Suprapubic skin (tissue), 4 donors: ENCODE measurements at regions not wholly inside any gene's neighbourhood (a gene's known extent, or its start where the extent isn't known, plus 50 kb on each side); places are given as distances from the start of the nearest gene placed in this dataset.

Experiments used
- DNase-seq, 2 donors: peaks; one replicate each; pipeline ENCODE4 v3.0.0-alpha.2; 2019; ENCODE audit warnings: low spot score in 2 of 2
- H3K27ac ChIP-seq: fragments of 200-600 bp; sonication (generic); one replicate; pipeline ENCODE4 v1.5.1; 2019
- H3K27me3 ChIP-seq: fragments of 200-600 bp; sonication (generic); one replicate; pipeline ENCODE4 v1.5.1; 2019
- H3K36me3 ChIP-seq: fragments of 200-600 bp; sonication (generic); one replicate; pipeline ENCODE4 v1.5.1; 2019
- H3K4me1 ChIP-seq: fragments of 200-600 bp; sonication (generic); one replicate; pipeline ENCODE4 v1.5.1; 2019
- H3K4me3 ChIP-seq: fragments of 200-600 bp; sonication (generic); one replicate; pipeline ENCODE4 v1.5.1; 2019; ENCODE audit warnings: mild to moderate bottlenecking
- H3K9me3 ChIP-seq: fragments of 200-600 bp; sonication (generic); one replicate; pipeline ENCODE4 v1.5.1; 2019
- CTCF ChIP-seq, 2 donors: fragments of 200-600 bp in 1 of 2; fragments of 450-650 bp in 1 of 2; sonication (generic) in 1 of 2; IDR thresholded peaks; one replicate each; pipeline ENCODE4 v1.5.1; 2016 to 2019; ENCODE audit warnings: antibody characterized with exemption in 2 of 2, mild to moderate bottlenecking in 1 of 2, moderate library complexity in 1 of 2
- EP300 ChIP-seq: sonication (generic); formaldehyde crosslinking; IDR thresholded peaks from one replicate; pipeline ENCODE4 v1.6.1; 2017; ENCODE audit warnings: antibody characterized with exemption
- POLR2A ChIP-seq, 2 donors: fragments of 450-650 bp; IDR thresholded peaks; one replicate each; pipeline ENCODE4 v1.6.1; 2017; ENCODE audit warnings: antibody characterized with exemption in 2 of 2, mild to moderate bottlenecking in 2 of 2, moderate library complexity in 2 of 2
- POLR2AphosphoS5 ChIP-seq, 3 donors: sonication (generic); formaldehyde crosslinking; IDR thresholded peaks; one replicate each; pipeline ENCODE4 v1.6.1; 2017; ENCODE audit warnings: antibody characterized with exemption in 3 of 3
- WGBS: methylation state at CpG from one replicate; pipeline ENCODE4 v1.1.5; 2018; 5-methylcytosine and 5-hydroxymethylcytosine counted together

GRCh38 chr4:81620442-81620841 lies 148.7 kb upstream of the RASGEF1B start:
- no peak for DNase-seq
- Histone ChIP-seq H3K4me1 (no peaks in the 10 kb centered on the region), H3K36me3 (no peaks in the 10 kb centered on the region), H3K9me3 (no peaks in the 10 kb centered on the region), H3K4me3 (no peak overlapping the region), H3K27ac (no peak overlapping the region), H3K27me3 (no peaks in the 10 kb centered on the region)
- TF ChIP-seq POLR2A (IDR thresholded peaks at IDR 0.05) (no peak), CTCF (IDR thresholded peaks at IDR 0.05) (no peak), POLR2AphosphoS5 (IDR thresholded peaks at IDR 0.05) (no peak), EP300 (no peak)
- 29% methylated on average over 1 of the region's 1 CpG for WGBS

- no peaks in the 10 kb centered on the region for H3K4me1 ChIP-seq
- DNase-seq, result no peak
- WGBS, result 86% methylated on average over 1 of the region's 1 CpG
- H3K27me3 ChIP-seq, result no peaks in the 10 kb centered on the region
- H3K4me3 ChIP-seq, result no peak overlapping the region
- no peaks in the 10 kb centered on the region for H3K9me3 ChIP-seq
- no peaks in the 10 kb centered on the region for H3K36me3 ChIP-seq
- TF ChIP-seq EP300 (no peak), POLR2A (IDR thresholded peaks at IDR 0.05) (no peak), CTCF (IDR thresholded peaks at IDR 0.05) (no peak), POLR2AphosphoS5 (IDR thresholded peaks at IDR 0.05) (no peak)
- no peak overlapping the region for H3K27ac ChIP-seq
Measured at GRCh38 chr4:81617545-81617944, 145.8 kb upstream of the RASGEF1B start.

- Histone ChIP-seq H3K27me3 (no peaks in the 10 kb centered on the region), H3K4me3 (no peak overlapping the region), H3K27ac (no peak overlapping the region), H3K9me3 (no peaks in the 10 kb centered on the region), H3K4me1 (no peaks in the 10 kb centered on the region), H3K36me3 (no peaks in the 10 kb centered on the region)
- 77% methylated on average over 3 of the region's 3 CpGs for WGBS
- no peak for TF ChIP-seq CTCF (IDR thresholded peaks at IDR 0.05)
- TF ChIP-seq POLR2AphosphoS5 (IDR thresholded peaks at IDR 0.05), result no peak
- no peak for TF ChIP-seq EP300
- DNase-seq, result no peak
Measured at GRCh38 chr4:81611221-81611620, 139.5 kb upstream of the RASGEF1B start.

- TF ChIP-seq POLR2AphosphoS5 (IDR thresholded peaks at IDR 0.05), result no peak
- 87% methylated on average over 2 of the region's 2 CpGs for WGBS
Measured at GRCh38 chr4:81609844-81610243, 138.1 kb upstream of the RASGEF1B start.

GRCh38 chr4:81607950-81608349 lies 136.2 kb upstream of the RASGEF1B start:
- no peaks in the 10 kb centered on the region for H3K4me1 ChIP-seq
- H3K9me3 ChIP-seq, result no peaks in the 10 kb centered on the region
- no peaks in the 10 kb centered on the region for H3K27me3 ChIP-seq
- DNase-seq, result no peak
- no peak overlapping the region for H3K4me3 ChIP-seq
- TF ChIP-seq CTCF (IDR thresholded peaks at IDR 0.05) (no peak), POLR2A (IDR thresholded peaks at IDR 0.05) (no peak), POLR2AphosphoS5 (IDR thresholded peaks at IDR 0.05) (no peak), EP300 (no peak)
- H3K27ac ChIP-seq, result no peak overlapping the region
- no peaks in the 10 kb centered on the region for H3K36me3 ChIP-seq
- 90% methylated on average over 3 of the region's 3 CpGs for WGBS

More at GRCh38 chr4:81609844-81610243, 138.1 kb upstream of the RASGEF1B start:
- no peak for DNase-seq
- Histone ChIP-seq H3K9me3 (no peaks in the 10 kb centered on the region), H3K4me3 (no peak overlapping the region), H3K27me3 (no peaks in the 10 kb centered on the region), H3K27ac (no peak overlapping the region), H3K36me3 (no peaks in the 10 kb centered on the region), H3K4me1 (no peaks in the 10 kb centered on the region)

- TF ChIP-seq POLR2A (IDR thresholded peaks at IDR 0.05) (no peak), EP300 (no peak)
- Histone ChIP-seq H3K9me3 (no peaks in the 10 kb centered on the region), H3K27ac (no peak overlapping the region), H3K36me3 (no peaks in the 10 kb centered on the region), H3K27me3 (no peaks in the 10 kb centered on the region), H3K4me3 (no peak overlapping the region), H3K4me1 (no peaks in the 10 kb centered on the region)
- 55% methylated on average over 4 of the region's 4 CpGs for WGBS
- DNase-seq, result no peak
Measured at GRCh38 chr4:81606801-81607501, 135.2 kb upstream of the RASGEF1B start.
